AG09309 (cell line): ENCODE measurements at regions not wholly inside any gene's neighbourhood (a gene's known extent, or its start where the extent isn't known, plus 50 kb on each side); places are given as distances from the start of the nearest gene placed in this dataset.

Source experiments
- DNase-seq: peaks from one replicate; pipeline ENCODE4 v3.0.0-alpha.2; 2010; ENCODE audit warnings: low read depth
- H3K4me3 ChIP-seq: 2 replicates; pipeline ENCODE4 v1.5.1; 2011; ENCODE audit warnings: mild to moderate bottlenecking, low read depth, low read length, moderate library complexity; ENCODE audit not compliant: control insufficient read depth
- CTCF ChIP-seq: IDR thresholded peaks from 2 replicates; pipeline ENCODE4 v1.5.1; 2011; ENCODE audit warnings: mild to moderate bottlenecking, low read depth, low read length, inconsistent platforms; ENCODE audit not compliant: insufficient read depth, control insufficient read depth; ENCODE audit errors: missing control alignments

DNA sequence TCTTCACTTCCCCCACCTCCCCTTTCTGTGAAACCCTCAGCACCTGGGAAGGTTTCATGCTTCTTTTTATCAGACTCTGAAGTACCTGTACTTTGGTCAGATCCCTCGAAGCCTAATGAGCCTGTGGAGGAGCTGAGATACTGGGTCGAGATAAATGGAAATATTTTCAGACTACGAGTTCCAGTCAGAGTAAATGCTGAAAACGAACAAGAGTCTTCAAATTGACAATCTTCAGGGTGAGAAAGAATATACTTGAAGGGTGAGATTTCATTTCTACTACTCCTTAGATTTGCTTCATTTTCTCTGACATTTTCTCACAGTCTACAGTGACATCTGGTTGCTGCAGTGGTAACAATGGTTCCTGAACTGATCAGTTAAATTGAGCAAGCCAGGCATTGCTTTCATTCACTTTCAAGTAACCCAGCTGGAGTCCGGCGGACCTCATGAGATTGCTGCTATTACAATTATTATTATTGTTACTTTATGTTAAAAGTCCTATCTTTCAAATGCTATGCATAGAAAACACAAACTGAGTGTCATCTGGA lies 337.2 kb downstream of the VGLL3 start:
- no peak for DNase-seq
- H3K4me3 ChIP-seq: no peak overlapping the region
- TF ChIP-seq CTCF: no peak

GRCh38 chr3:86648087-86648486 lies 342.9 kb downstream of the VGLL3 start:
- no peak overlapping the region for H3K4me3 ChIP-seq
- no peak for TF ChIP-seq CTCF
- DNase-seq: no peak

GRCh38 chr3:86645756-86646155 lies 345.2 kb downstream of the VGLL3 start:
- DNase-seq: no peak
- TF ChIP-seq CTCF: no peak
- no peak overlapping the region for H3K4me3 ChIP-seq

GRCh38 chr3:86634361-86634760 lies 356.6 kb downstream of the VGLL3 start:
- TF ChIP-seq CTCF: no peak
- H3K4me3 ChIP-seq: no peak overlapping the region
- no peak for DNase-seq

GRCh38 chr3:86629511-86629910 lies 361.4 kb downstream of the VGLL3 start:
- DNase-seq: no peak
- no peak for TF ChIP-seq CTCF
- no peak overlapping the region for H3K4me3 ChIP-seq

- no peak for TF ChIP-seq CTCF
- DNase-seq: no peak
- no peak overlapping the region for H3K4me3 ChIP-seq
Observed at GRCh38 chr3:86624192-86624591, 366.8 kb downstream of the VGLL3 start.

- no peak overlapping the region for H3K4me3 ChIP-seq
- TF ChIP-seq CTCF: no peak
- no peak for DNase-seq
Observed at GRCh38 chr3:86618706-86619105, 372.2 kb downstream of the VGLL3 start.
